HG02798 (cell line): ENCODE measurements at regions not wholly inside any gene's neighbourhood (a gene's known extent, or its start where the extent isn't known, plus 50 kb on each side); places are given as distances from the start of the nearest gene placed in this dataset.
A peak's percentile ranks its signal among the peaks of the same experiment; 100 is the strongest.

ENCODE experiments used
- ATAC-seq: cut with Tn5 transposase; IDR thresholded peaks from one replicate; pipeline ENCODE4 v1.9.1; 2021; ENCODE audit warnings: mild to moderate bottlenecking; ENCODE audit not compliant: unreplicated experiment, poor library complexity

- no peak for ATAC-seq
Measured at GRCh38 chr5:104223885-104224773, 661.5 kb upstream of the NUDT12 start.

GRCh38 chr5:104218200-104218599 lies 655.6 kb upstream of the NUDT12 start:
- no peak for ATAC-seq

DNA sequence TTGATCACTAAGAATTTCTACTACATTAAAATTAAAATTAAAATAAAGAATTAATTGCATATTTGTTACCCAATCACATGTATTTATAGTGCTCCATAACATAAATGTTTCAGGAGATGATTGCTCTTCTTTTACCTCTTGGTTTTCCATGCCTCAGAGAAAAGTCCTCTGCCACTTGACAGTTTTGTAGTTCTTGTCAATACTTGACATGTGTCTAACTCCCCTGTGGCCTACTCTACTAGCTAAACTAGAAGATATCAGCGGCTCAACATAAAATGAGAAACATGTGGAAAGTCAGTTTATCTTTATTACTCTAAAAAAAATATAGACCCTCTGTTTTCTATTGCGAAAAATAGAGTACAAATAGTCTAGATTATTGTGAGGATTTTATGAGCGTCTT lies 650.6 kb upstream of the NUDT12 start:
- no peak for ATAC-seq

DNA sequence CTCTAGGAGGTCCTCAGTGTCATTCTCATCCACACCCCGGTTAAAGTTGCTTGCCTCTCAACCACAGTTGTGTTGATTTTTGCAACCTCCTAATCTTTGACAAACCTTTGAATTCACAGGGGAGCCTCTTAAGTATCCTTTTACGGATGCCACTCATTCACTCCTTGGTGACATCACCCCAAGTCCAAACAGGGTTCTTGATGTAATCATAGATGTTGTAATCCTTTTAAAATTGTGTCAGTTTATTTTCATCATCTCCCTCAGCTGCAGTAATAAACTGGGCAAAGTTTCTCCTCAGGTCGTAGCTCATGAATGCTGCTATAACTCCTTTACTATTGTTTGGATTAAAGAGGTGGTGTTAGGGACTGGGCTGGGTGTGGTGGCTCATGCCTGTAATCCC lies 637.2 kb upstream of the NUDT12 start:
- ATAC-seq = no peak

DNA sequence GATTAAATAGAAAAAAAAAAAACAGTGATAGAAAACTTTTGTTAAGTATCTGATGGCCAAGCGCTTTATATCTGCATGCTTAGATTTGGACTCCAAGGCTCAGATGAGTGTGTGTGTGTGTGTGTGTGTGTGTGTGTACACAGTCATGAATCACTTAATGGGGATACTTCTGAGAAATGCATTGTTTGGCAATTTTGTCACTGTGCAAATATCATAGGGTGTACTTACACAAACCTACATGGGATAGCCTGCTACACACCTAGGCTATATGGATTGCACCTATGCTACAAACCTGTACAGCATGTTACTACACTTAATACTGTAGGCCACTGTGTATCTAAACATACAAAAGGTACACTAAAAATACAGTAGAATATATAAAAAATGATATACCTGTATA lies 635.6 kb upstream of the NUDT12 start:
- no peak for ATAC-seq

- ATAC-seq = no peak
Measured at GRCh38 chr5:104189909-104190308, 627.3 kb upstream of the NUDT12 start.

- no peak for ATAC-seq
Measured at GRCh38 chr5:104189031-104189430, 626.4 kb upstream of the NUDT12 start.

DNA sequence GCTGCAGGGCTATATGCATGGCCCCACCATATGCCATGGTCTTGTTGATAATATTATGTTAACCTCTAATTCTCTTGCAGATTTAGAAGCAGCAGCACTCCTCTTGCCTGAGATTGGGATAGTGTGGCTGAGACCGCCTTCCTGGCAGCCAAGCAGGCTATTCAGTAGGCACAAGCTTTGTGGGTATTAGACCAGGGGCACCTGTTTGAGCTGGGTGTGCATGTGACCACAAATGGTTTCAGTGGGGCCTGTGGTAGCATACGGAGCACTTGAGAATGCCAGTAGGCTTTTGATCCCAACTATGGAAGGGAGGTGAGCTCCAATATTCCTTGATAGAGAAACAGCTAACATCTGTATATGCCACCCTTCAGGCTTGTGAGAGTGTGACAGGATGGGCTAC lies 625.1 kb upstream of the NUDT12 start:
- ATAC-seq = no peak

DNA sequence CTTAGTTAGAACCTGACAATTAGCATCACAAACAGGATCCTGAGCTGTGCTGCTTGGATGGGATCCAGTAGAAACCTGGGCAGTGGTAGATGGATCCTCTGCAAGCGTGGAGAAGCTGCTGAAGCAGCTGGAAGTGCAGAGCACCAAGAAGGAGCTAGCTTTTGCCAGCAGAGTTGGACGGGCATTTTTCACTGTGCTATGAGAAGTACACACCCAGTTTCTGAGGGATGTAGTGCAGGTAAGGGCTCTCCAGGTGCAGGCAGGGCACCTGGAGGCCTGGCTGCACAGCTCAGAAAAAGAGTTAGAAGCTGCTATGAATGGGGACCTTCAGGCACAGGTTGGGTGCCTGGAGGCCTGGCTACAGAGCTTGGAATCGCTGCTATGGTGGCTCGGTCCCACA lies 623.9 kb upstream of the NUDT12 start:
- ATAC-seq = no peak

GRCh38 chr5:104186100-104186499 lies 623.5 kb upstream of the NUDT12 start:
- no peak for ATAC-seq

- no peak for ATAC-seq
Measured at GRCh38 chr5:104184264-104184663, 621.7 kb upstream of the NUDT12 start.

- ATAC-seq = peak; percentile 82
Measured at GRCh38 chr5:104178829-104179456, 616.4 kb upstream of the NUDT12 start.

- peak; percentile 52 for ATAC-seq
Measured at GRCh38 chr5:104178066-104178465, 615.5 kb upstream of the NUDT12 start.

DNA sequence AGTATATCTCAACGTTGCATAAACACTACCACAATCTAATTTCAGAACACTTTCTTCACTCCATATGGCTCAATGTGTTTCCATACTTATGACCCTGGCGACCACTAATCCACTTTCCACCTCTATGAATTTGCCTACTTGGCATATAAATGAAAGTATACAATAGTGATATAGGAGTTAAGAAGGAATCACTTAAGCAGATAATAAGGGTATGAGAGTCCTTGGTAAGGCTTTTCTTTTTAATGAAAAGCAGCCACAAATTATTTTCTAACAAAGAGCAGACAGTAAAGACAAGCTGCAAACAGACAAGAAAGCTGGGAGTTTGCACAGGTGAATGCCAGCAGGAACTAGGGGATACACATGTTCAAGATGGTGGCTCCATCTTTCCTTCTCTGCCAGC lies 615.1 kb upstream of the NUDT12 start:
- no peak for ATAC-seq

DNA sequence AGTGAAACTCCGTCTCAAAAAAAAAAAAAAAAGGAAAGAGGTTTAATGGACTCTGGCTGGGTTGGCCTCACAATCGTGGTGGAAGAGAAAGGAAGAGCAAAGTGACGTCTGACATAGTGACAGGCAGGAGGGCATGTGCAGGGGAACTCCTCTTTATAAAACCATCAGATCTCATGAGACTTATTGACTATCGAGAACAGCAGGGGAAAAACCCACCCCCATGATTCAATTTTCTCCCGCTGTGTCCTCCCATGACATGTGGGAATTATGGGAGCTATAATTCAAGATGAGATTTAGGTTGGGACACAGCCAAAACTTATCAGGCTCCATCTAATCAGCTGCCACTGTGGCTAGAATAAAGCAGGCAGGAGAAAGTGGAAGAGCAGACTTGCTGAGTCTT lies 610.4 kb upstream of the NUDT12 start:
- ATAC-seq = no peak

GRCh38 chr5:104171958-104172690 lies 609.5 kb upstream of the NUDT12 start:
- no peak for ATAC-seq

- no peak for ATAC-seq
Measured at GRCh38 chr5:104170926-104171325, 608.3 kb upstream of the NUDT12 start.

DNA sequence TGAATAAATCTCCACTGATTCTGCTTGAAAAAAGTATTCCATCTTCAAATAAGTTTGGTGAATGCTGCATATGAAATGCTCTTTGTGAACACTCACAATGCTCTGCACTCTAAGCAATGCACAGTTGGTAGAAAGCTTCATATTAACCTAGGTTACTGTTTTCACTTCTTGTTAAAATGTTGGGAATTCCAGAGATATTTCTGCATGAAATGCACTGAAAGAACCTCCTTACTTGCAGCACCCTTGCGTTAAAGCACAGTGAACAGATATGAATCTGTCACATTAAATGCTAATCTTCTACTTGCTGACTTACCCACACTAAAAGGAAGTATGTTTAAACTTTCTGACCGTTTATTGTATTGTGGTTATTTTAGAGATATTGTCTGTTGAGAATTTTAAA lies 584.1 kb upstream of the NUDT12 start:
- ATAC-seq = no peak

GRCh38 chr5:104139840-104140239 lies 577.3 kb upstream of the NUDT12 start:
- ATAC-seq = no peak

- ATAC-seq = no peak
Measured at GRCh38 chr5:104130320-104130719, 567.7 kb upstream of the NUDT12 start.

- no peak for ATAC-seq
Measured at GRCh38 chr5:104128348-104128747, 565.8 kb upstream of the NUDT12 start.
